Astrocyte of the hippocampus (primary cell): ENCODE measurements at regions not wholly inside any gene's neighbourhood (a gene's known extent, or its start where the extent isn't known, plus 50 kb on each side); places are given as distances from the start of the nearest gene placed in this dataset.

Source experiments
- DNase-seq: peaks from one replicate; pipeline ENCODE4 v3.0.0; 2011; ENCODE audit warnings: low read depth, low spot score

DNA sequence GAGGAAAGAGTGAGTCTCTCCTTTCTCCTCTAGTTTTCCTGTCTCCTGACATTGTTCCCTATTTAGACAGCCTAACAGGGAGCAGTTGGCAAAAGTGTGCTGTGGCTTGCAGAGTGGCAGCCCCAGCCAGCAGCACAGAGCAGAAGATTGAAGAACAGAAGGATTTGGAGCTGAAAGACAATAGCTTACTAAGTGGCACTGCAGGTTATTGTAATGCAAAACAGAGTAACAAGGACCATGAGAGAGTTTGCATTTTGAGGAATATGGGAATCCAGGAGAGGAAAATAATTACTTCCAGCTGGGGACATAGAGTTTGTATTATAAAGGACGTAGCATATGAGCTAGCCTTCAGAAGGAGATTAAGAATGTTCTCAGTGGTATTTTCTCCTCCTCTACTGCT, 342.4 kb downstream of the AKAIN1 start:
- DNase-seq = no peak

- no peak for DNase-seq
Observed at GRCh38 chr18:4851301-4851976, 345.6 kb downstream of the AKAIN1 start.

GRCh38 chr18:4847056-4847455, 350.0 kb downstream of the AKAIN1 start:
- DNase-seq = no peak

GRCh38 chr18:4844320-4844719, 352.7 kb downstream of the AKAIN1 start:
- DNase-seq = no peak

- DNase-seq = no peak
Observed at GRCh38 chr18:4843771-4844170, 353.3 kb downstream of the AKAIN1 start.

- DNase-seq = peak; percentile 4
Observed at GRCh38 chr18:4842751-4843150, 354.3 kb downstream of the AKAIN1 start.

GRCh38 chr18:4842287-4842686, 354.8 kb downstream of the AKAIN1 start:
- DNase-seq = peak; percentile 2

GRCh38 chr18:4839639-4840038, 357.4 kb downstream of the AKAIN1 start:
- no peak for DNase-seq

GRCh38 chr18:4836141-4836540, 360.9 kb downstream of the AKAIN1 start:
- DNase-seq = no peak

DNA sequence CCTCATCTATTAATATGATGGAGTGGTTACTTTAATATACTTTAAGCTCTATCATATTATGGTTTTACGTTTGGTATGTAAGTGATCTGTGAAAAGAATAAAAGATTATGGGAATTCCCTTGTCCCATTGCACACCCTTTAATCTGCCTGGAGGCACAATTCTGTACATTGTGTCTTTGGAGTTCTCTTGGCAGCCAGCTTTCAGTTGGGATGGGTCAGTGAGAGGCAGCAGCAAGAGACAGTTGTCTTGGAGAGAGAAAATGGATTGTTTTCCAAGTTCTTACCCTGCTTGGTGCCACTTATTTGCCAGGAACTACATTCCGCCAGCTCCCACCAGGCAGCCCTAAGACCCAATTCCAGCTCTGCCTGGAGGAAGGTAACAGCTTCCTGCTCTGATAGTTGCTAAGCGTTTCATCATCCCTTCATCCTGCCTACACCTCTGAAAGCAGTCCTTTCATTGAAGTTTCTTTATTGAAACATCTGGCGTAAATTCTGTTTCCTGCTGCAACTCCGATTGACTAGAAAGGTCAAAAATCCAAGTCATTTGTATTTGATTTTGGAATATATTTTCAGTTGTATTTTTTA, 365.2 kb downstream of the AKAIN1 start:
- no peak for DNase-seq

DNA sequence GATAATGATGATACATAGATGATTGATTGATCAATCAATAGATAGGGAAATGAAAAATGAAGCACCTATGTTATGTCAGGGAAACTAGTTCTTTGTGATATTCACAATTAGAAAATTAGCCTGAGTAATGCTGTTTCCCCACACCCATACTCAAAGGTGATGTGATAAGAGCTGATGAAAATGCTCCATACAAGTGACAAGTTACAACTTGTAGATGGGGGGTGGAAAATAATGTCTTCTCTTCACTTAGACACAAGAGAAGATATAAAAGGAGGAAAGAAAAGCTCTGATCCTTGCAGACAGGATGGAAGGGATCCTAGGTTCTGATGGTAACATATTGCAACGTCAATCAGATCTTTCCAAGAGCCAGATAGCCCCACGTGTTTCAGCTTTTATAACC, 365.9 kb downstream of the AKAIN1 start:
- DNase-seq = no peak

GRCh38 chr18:4823091-4823490, 368.0 kb upstream of the DLGAP1 start:
- no peak for DNase-seq

- DNase-seq = no peak
Observed at GRCh38 chr18:4821801-4822200, 366.7 kb upstream of the DLGAP1 start.

- no peak for DNase-seq
Observed at GRCh38 chr18:4817665-4818064, 362.6 kb upstream of the DLGAP1 start.

DNA sequence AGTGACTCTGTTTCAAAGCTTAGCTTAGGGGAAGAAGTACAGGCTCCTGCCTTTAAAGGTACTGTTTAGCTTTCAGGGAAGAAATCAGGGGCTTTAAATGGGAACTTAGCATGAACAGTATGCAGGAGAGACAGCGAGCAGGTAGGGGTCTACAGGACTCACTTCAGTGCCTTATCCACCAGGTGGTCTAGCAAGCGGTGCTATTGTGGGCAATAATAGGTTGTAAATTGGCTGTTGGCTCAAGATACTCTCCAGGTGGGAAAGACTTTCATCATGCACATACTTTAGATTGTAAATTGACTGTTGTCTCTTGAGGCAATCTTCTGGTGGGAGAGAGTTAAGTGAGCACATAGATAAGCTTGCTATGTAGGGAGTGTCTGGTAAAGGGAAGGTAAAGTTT, 358.6 kb upstream of the DLGAP1 start:
- DNase-seq = no peak

DNA sequence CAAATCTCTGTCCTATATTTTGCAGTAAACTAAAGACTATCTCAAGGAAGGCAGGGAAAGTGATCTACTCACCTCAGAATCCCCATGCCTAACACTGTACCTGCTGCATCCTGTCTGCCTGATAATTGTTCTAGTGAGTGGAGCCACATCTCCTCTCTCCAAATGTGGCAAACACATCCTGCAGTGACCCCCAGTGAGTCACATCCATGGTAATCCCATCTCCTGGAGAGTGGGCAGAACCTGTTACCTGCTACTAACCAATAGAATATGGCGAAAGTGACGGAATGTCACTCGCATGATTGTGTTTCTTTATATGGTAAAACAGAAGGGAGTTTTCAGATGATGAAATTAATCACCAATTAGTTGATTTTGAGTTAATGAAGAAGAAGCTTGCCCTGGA, 353.8 kb upstream of the DLGAP1 start:
- no peak for DNase-seq

DNA sequence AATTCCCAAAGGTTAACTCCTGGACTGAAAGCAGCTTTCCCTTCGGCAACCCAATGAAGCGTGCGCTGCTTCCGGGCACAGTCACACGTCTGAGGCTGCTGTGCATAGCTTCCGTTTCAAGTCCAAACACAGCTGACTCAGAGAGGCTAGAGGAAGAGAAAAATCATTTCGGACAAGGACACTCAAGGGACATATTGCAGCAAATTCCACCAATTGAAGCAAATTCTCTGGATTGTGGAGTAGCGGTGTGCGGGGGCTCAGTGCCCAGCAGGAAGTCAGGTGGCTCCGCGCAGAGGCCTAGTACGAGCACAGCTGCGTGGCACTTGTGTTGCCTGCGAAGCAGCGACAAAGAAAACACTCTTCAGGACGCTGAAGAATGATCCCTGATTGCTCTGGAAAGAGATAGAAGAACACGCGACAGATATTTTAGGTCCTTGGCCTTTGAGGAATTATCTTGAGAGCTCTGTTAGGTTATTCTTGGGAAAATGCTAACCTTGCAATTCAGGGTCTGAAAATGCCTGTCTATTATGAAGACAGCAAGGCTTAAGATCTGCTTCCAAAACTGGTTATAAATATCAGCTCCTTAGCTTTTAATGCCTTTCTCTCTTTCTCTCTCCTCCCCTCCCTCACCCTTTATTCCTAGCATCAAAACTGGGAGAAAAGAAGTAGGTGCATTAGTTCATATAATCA, 352.6 kb upstream of the DLGAP1 start:
- peak; percentile 29 for DNase-seq

DNA sequence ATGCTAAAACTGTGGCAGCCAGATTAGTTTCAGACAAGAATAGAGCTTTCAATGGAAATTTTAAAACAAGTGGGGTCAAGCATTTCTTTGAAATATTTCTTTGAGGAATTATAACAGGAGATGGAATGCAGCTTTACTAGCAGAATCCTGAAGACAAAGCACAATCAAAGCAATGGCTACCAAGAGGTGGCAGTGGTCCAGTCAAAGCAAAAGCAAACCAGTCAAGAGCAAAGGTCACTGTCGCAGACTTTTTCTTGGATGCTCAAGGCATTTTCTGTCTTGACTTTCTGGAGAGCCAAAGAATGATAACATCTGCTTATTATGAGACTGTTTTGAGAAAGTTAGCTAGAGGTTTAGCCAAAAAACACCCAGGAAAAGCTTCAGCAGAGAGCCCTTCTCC, 351.2 kb upstream of the DLGAP1 start:
- DNase-seq = peak; percentile 52

DNA sequence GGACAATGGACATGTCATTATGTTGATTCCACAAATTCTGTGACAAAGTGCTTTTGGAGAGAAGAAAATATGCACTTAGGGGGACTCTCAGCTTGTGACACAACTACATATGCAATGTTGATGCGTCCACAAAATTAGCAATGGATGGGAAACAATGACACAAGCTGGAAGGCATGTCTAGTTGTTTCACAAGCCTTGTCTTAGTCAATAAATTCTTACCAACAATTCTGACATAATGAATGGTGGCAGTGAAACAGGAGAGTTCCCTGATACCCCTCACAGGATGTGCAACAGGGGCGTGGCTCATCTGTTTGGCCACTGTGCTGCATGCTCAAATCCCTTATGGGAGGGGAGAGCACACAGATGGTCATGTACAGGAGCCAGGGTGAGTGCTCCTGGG, 347.2 kb upstream of the DLGAP1 start:
- no peak for DNase-seq

DNA sequence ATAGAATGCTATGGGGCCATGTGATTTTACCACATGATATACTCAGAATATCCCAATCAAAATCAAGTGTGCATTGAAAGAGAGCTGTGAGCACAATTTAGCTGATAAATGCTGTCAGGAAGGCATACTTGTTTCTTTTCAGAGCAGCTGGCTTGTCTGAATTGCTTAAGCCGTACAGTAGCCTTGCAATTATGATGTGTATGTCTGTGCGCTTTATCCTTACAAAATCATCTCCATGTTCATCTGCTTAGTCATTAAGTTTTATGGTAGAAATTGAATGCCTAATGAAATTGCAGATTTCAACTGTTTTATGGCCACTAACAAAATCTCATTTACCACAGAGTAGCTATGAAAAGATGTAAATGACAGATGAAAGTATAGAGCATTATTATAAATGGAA, 346.0 kb upstream of the DLGAP1 start:
- DNase-seq = no peak

- DNase-seq = no peak
Observed at GRCh38 chr18:4797002-4797685, 342.0 kb upstream of the DLGAP1 start.

GRCh38 chr18:4789506-4789905, 334.4 kb upstream of the DLGAP1 start:
- no peak for DNase-seq

DNA sequence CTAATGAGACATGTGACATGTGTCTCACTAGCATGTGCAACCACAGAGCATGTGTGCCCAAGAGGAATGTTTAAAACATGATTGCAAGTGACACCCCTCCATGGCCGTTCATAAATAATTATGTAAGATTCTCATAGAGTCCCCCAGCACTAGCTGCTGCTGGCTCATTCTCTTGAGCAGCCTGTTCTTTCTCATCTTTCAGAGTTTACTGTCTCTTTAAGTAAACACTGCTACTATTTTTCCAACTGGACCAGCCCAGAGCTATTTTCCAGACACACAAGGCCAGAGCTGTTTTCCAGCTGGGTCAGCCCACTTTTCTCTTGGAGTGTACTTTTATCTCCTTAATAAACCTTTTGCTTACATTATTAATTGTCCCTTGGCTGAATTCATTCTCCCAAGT, 326.8 kb upstream of the DLGAP1 start:
- DNase-seq = no peak
